Fibroblast of the aortic adventitia (primary cell): ENCODE measurements at regions not wholly inside any gene's neighbourhood (a gene's known extent, or its start where the extent isn't known, plus 50 kb on each side); places are given as distances from the start of the nearest gene placed in this dataset.
"Not testable (repeated sequence)": the region's sequence is repeated elsewhere in the genome, so short reads cannot be mapped to it uniquely, and the experiment has no call there.

Experiments
- DNase-seq: peaks from one replicate; pipeline ENCODE4 v3.0.0-alpha.2; 2010; ENCODE audit warnings: low read depth
- H3K4me3 ChIP-seq: 2 replicates; pipeline ENCODE4 v1.5.1; 2011; ENCODE audit warnings: low read depth, mild to moderate bottlenecking, control low read depth, low read length, moderate library complexity
- TF ChIP-seq, protein P1 (sequence below): IDR thresholded peaks from 2 replicates; pipeline ENCODE4 v1.5.1; 2011; ENCODE audit warnings: mild to moderate bottlenecking, low read length, control low read depth, inconsistent platforms; ENCODE audit not compliant: insufficient read depth

DNA sequence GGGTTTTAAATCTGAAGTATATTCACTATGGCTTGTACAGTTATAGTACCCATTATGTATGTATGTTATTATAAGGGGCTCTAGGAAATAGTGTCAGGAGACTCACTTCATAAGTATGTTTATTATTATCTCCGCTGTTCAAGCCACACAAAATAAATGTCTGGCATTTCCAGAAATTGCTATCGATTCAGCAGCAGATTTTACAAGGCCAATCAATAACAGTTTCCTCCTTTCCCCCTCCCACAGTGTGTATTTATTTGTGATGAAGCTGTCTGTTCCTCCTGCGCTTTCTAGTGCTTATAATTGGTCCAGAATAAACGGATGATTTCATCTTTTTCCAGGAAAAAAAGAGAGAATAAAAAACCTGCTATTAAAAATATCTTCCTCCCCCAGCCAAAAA lies 134.2 kb upstream of the LPP start:
- no peak for DNase-seq
- TF ChIP-seq, protein P1, sequence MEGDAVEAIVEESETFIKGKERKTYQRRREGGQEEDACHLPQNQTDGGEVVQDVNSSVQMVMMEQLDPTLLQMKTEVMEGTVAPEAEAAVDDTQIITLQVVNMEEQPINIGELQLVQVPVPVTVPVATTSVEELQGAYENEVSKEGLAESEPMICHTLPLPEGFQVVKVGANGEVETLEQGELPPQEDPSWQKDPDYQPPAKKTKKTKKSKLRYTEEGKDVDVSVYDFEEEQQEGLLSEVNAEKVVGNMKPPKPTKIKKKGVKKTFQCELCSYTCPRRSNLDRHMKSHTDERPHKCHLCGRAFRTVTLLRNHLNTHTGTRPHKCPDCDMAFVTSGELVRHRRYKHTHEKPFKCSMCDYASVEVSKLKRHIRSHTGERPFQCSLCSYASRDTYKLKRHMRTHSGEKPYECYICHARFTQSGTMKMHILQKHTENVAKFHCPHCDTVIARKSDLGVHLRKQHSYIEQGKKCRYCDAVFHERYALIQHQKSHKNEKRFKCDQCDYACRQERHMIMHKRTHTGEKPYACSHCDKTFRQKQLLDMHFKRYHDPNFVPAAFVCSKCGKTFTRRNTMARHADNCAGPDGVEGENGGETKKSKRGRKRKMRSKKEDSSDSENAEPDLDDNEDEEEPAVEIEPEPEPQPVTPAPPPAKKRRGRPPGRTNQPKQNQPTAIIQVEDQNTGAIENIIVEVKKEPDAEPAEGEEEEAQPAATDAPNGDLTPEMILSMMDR: no peak
- H3K4me3 ChIP-seq: no peak overlapping the region

DNA sequence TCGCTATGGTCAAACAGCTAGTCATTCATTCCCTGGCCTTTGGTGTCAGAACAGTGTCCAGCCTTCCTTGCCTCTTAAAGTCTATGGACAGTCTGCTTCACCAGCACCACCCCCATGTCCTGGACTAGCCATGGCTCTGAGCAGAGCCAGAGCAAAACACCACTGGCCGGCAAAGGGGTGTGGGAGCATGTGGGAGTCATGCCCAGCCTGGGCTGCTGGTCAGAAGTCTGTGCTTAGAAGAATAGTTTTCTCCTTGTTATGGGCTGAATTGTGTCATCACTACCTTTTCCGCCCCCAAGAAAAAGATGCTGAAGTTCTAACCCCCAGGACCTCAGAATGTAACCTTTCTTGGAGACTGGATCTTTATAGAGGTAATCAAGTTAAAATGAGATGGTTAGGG lies 132.9 kb upstream of the LPP start:
- TF ChIP-seq, protein P1: no peak
- H3K4me3 ChIP-seq: no peak overlapping the region

DNA sequence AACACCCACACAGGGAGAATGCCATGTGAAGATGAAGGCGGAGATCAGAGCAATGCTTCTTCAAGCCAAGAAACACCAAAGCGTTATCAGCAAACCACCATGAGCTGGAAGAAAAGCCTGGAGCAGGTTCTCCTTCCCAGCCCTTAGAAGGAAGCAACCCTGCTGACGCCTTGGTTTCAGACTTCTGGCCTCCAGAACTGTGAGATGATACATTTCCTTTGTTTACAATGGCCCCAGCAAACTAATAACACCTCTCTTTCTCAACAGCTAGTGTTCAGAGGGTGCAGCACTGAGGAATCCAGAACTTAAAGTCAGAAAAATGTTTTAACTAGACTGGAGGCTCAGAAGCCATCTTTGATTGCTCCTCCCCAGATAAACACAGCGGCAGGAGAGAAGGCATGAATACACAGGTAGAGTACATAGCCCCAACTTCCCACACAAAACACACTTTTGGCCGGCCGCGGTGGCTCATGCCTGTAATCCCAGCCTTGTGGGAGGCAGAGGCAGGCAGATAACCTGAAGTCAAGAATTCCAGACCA lies 132.4 kb upstream of the LPP start:
- TF ChIP-seq, protein P1: no peak
- no peak overlapping the region for H3K4me3 ChIP-seq
- DNase-seq: peak; percentile 97

More for the DNA sequence above, 132.9 kb upstream of the LPP start:
- peak; percentile 85 for DNase-seq

DNA sequence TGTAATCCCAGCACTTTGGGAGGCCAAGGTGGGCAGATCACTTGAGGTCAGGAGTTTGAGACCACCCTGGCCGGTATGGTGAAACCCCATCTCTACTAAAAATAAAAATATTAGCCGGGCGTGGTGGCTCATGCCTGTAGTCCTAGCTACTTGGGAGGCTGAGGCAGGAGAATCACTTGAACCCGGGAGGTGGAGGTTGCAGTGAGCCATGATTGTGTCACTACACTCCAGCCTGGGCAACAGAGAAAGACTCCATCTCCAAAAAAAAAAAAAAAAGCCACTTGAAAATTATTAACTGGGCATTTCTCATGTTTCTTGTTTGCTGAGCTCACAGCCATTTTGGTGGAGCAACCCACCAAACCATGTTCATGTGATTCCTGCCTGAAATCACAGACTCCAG lies 131.1 kb upstream of the LPP start:
- not testable (repeated sequence) for DNase-seq

DNA sequence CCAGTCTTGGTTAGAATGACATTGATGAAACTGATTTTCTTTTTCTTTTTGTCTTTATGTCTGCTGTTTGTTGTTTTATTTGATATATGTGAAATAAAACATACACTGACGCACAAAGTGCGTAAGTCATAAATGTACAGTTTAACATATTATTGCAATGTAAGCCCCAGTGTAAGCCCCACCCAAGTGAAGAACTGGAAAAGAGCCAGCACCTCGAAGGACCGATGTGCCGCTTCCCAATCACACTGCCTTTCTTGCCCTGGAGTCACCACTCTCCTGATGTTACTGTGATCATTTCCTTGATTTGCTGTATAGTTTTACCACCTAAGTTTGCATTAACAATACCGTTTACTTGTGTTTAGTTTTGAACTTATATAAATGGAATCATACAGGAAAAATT lies 128.4 kb upstream of the LPP start:
- no peak for DNase-seq
- no peak overlapping the region for H3K4me3 ChIP-seq
- TF ChIP-seq, protein P1: no peak

More for the DNA sequence above, 131.1 kb upstream of the LPP start:
- H3K4me3 ChIP-seq: not testable (repeated sequence)

DNA sequence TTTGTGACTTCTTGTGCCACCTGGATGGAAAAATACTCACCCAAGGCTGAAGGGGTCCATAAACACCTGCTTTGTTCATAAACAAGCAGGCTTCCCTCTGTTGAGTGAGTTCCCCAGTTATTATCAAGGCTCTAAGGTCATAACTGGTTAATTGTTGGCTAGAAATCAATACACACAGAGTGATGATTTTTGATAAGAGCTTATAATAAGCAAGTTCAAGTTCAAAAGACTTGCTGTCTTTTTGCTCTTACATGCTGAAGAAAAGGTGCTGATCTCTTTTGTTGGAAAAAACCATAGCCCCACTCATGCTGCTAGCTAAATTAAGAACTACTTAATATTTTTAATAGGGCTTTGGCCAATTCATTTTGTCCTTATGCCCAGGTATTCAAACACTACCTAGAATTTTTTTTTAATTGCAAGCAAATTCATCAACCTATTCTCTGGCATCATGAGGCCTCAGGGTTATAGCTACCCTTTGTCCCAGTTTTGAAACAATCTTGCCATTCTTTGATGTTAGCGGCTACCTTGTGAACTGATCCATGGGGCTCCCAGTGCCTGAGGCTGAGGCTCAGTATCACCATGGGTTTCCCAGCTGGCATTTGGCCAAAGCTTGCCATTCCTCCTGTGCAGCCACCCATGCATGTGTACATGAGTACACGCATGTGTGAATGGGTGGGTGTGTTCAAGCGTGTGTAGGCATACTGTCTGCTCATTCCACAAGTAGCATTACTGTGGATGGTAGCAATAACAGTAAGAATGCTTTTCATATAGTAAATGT lies 127.6 kb upstream of the LPP start:
- no peak for DNase-seq
- TF ChIP-seq, protein P1: no peak
- H3K4me3 ChIP-seq: no peak overlapping the region

DNA sequence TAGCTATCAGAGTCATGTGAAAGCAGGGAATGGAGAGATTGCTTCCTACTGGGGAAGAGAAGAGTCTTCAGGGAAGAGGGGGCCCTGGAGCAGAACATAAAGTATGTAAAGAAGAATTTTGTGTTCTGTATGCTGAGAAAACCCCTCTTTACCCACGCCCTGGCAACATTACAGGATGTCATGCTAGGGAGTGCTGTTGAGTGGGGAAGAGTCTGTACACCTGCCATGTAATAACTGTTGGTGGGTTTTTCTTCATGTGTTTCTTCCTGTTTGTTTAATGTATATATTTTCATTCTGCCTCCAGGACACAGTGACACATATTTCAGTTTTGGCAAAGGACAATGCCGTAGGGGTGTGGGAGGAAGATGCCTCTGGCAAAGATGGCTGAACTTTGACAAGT lies 122.8 kb upstream of the LPP start:
- no peak for DNase-seq
- no peak overlapping the region for H3K4me3 ChIP-seq
- TF ChIP-seq, protein P1: no peak
